GM23248 (cell line): ENCODE measurements at regions not wholly inside any gene's neighbourhood (a gene's known extent, or its start where the extent isn't known, plus 50 kb on each side); places are given as distances from the start of the nearest gene placed in this dataset.

Experiments used
- EZH2 ChIP-seq: fragments of 200-600 bp; sonication (generic); IDR thresholded peaks from 2 replicates; pipeline ENCODE4 v1.6.1; 2018; ENCODE audit warnings: antibody characterized with exemption, mild to moderate bottlenecking; ENCODE audit not compliant: insufficient read depth, poor library complexity, severe bottlenecking
- EZH2phosphoT487 ChIP-seq: fragments of 200-600 bp; sonication (generic); IDR thresholded peaks from 2 replicates; pipeline ENCODE4 v1.6.1; 2018; ENCODE audit warnings: antibody characterized with exemption, moderate library complexity, mild to moderate bottlenecking, low read depth; ENCODE audit not compliant: insufficient read depth

DNA sequence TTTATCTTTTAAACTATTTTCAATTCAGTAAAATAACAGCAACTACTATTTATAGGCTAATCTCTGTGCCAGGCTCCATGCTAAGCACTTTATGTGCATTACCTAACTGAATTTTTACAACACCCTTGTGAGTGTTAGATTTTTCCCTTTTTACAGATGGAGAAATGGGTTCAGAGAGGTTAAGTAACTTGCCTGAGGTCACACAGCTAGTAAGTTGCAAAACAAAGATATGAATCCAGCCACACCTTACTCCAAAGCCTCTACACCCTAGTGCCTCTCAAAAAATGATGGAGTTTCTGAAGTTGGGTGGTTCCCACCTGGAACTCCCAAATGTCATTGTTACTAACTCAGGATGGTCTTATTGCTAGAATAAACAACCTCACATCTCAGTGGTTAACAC, 60.8 kb downstream of the RHOB start:
- TF ChIP-seq EZH2phosphoT487 (no peak), EZH2 (no peak)
